ENCODE measurements at regions not wholly inside any gene's neighbourhood (a gene's known extent, or its start where the extent isn't known, plus 50 kb on each side); places are given as distances from the start of the nearest gene placed in this dataset.

GRCh38 chr6:43950731-43951062, 176.6 kb downstream of the MRPL14 start:
- TF ChIP-seq ESRRG (CRISPR knock-in tag; IDR thresholded peaks at IDR 0.05) = no peak
- TF ChIP-seq ZFP3 (CRISPR knock-in tag; IDR thresholded peaks at IDR 0.05) = no peak
- no peak for TF ChIP-seq PATZ1 (CRISPR knock-in tag; IDR thresholded peaks at IDR 0.05; ENCODE audit: borderline replicate concordance)
